Urothelium cell line (cell line): ENCODE measurements at regions not wholly inside any gene's neighbourhood (a gene's known extent, or its start where the extent isn't known, plus 50 kb on each side); places are given as distances from the start of the nearest gene placed in this dataset.

Experiments used
- DNase-seq: peaks from one replicate; pipeline ENCODE4 v3.0.0; 2011; ENCODE audit warnings: low spot score, mixed read lengths
- FAIRE-seq: peaks from 2 replicates; lab custom pipeline; 2011; peaks lifted over from hg19 to GRCh38; lab: Jason Lieb, UNC

GRCh38 chr3:178152031-178152806, 384.0 kb upstream of the KCNMB2 start:
- no peak for DNase-seq
- FAIRE-seq: no peak

GRCh38 chr3:178152988-178153387, 383.2 kb upstream of the KCNMB2 start:
- no peak for FAIRE-seq
- no peak for DNase-seq

GRCh38 chr3:178155521-178155920, 380.7 kb upstream of the KCNMB2 start:
- FAIRE-seq: no peak
- DNase-seq: no peak

GRCh38 chr3:178156301-178156700, 379.9 kb upstream of the KCNMB2 start:
- FAIRE-seq (no peak), DNase-seq (no peak)

GRCh38 chr3:178159691-178160220, 376.5 kb upstream of the KCNMB2 start:
- no peak for DNase-seq
- FAIRE-seq: no peak

- no peak for DNase-seq
- no peak for FAIRE-seq
Measured at GRCh38 chr3:178169421-178169820, 366.8 kb upstream of the KCNMB2 start.

- FAIRE-seq: no peak
- no peak for DNase-seq
Measured at GRCh38 chr3:178170698-178171535, 365.3 kb upstream of the KCNMB2 start.

- no peak for FAIRE-seq
- no peak for DNase-seq
Measured at GRCh38 chr3:178172121-178172520, 364.1 kb upstream of the KCNMB2 start.

GRCh38 chr3:178174201-178174915, 361.9 kb upstream of the KCNMB2 start:
- FAIRE-seq (no peak), DNase-seq (no peak)

- no peak for FAIRE-seq
Measured at GRCh38 chr3:178181088-178181487, 355.1 kb upstream of the KCNMB2 start.

GRCh38 chr3:178181784-178182183, 354.5 kb upstream of the KCNMB2 start:
- no peak for DNase-seq
- no peak for FAIRE-seq

More at GRCh38 chr3:178181088-178181487, 355.1 kb upstream of the KCNMB2 start:
- DNase-seq: no peak

GRCh38 chr3:178182337-178182779, 353.9 kb upstream of the KCNMB2 start:
- DNase-seq: no peak
- FAIRE-seq: no peak

GRCh38 chr3:178184833-178185232, 351.4 kb upstream of the KCNMB2 start:
- DNase-seq (no peak), FAIRE-seq (no peak)

GRCh38 chr3:178186666-178187065, 349.6 kb upstream of the KCNMB2 start:
- DNase-seq: no peak
- no peak for FAIRE-seq

GRCh38 chr3:178189854-178190253, 346.4 kb upstream of the KCNMB2 start:
- DNase-seq (no peak), FAIRE-seq (no peak)

GRCh38 chr3:178193846-178194245, 342.4 kb upstream of the KCNMB2 start:
- DNase-seq (no peak), FAIRE-seq (no peak)

- FAIRE-seq: no peak
Measured at GRCh38 chr3:178194539-178194938, 341.7 kb upstream of the KCNMB2 start.

GRCh38 chr3:178195824-178196223, 340.4 kb upstream of the KCNMB2 start:
- no peak for DNase-seq
- FAIRE-seq: no peak

More at GRCh38 chr3:178194539-178194938, 341.7 kb upstream of the KCNMB2 start:
- no peak for DNase-seq

- DNase-seq: no peak
- no peak for FAIRE-seq
Measured at GRCh38 chr3:178198329-178198728, 337.9 kb upstream of the KCNMB2 start.

GRCh38 chr3:178200316-178200715, 335.9 kb upstream of the KCNMB2 start:
- DNase-seq (no peak), FAIRE-seq (no peak)

- DNase-seq: no peak
- no peak for FAIRE-seq
Measured at GRCh38 chr3:178201714-178202113, 334.5 kb upstream of the KCNMB2 start.
